DLD1 (cell line): ENCODE measurements at regions not wholly inside any gene's neighbourhood (a gene's known extent, or its start where the extent isn't known, plus 50 kb on each side); places are given as distances from the start of the nearest gene placed in this dataset.
"Not testable (repeated sequence)": the region's sequence is repeated elsewhere in the genome, so short reads cannot be mapped to it uniquely, and the experiment has no call there.

ENCODE experiments used
- in situ Hi-C: cut with HindIII; loops from 2 replicates; pipeline ENCODE4 v1.10.0; 2017; ENCODE audit warnings: low sequenced_read_pairs

- in situ Hi-C loops = not testable (repeated sequence)
Observed at GRCh38 chr15:85196697-85197096, 183.7 kb upstream of the AKAP13 start.

GRCh38 chr15:85197582-85197981 is 182.8 kb upstream of the AKAP13 start:
- in situ Hi-C loops = not testable (repeated sequence)

DNA sequence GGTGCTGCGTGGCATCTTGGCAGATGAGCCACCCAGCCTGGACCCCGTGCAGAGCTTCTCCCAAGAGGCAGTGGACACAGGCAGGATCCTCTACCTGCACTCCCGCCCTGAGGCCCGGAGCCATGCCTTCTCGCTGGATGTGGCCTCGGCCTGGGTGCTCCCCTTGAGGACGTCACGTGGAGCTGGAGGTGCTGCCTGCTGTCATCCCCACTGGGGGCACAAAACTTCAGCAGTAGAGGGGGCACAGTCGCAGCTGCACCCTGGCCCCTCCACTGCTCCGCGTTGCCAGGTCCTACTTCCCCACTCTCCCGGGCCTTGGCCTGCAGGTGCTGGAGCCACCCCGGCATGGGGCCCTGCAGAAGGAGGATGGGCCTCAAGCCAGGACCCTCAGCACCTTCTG is 182.0 kb upstream of the AKAP13 start:
- in situ Hi-C loops = not testable (repeated sequence)

DNA sequence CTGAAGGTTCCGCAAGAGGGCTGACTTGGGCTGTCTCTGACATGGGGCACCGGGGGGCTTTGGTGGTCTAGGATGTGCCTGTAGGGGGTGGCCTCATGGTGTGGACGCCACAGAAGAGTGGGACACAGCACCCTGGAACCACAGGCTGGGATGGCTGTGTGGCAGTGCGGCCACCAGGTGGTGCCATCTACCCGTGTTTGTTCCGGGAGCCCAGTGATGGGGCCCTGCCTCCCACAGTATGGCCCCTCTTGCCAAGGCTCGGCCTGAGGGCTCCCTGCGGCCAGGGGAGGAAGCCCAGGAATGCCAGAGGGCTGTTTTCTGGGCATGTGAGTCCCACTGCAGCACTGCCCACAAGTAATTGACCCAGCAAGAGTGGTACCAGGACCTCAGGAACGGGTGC is 180.2 kb upstream of the AKAP13 start:
- in situ Hi-C loops = not testable (repeated sequence)

GRCh38 chr15:85201118-85201793 is 179.1 kb upstream of the AKAP13 start:
- in situ Hi-C loops = not testable (repeated sequence)

- in situ Hi-C loops = not testable (repeated sequence)
Observed at GRCh38 chr15:85204481-85204880, 175.9 kb upstream of the AKAP13 start.

GRCh38 chr15:85233791-85234325 is 146.5 kb upstream of the AKAP13 start:
- in situ Hi-C loops = not testable (repeated sequence)

GRCh38 chr15:85234450-85235196 is 145.8 kb upstream of the AKAP13 start:
- in situ Hi-C loops = not testable (repeated sequence)

- in situ Hi-C loops = not testable (repeated sequence)
Observed at GRCh38 chr15:85244056-85244455, 136.3 kb upstream of the AKAP13 start.

DNA sequence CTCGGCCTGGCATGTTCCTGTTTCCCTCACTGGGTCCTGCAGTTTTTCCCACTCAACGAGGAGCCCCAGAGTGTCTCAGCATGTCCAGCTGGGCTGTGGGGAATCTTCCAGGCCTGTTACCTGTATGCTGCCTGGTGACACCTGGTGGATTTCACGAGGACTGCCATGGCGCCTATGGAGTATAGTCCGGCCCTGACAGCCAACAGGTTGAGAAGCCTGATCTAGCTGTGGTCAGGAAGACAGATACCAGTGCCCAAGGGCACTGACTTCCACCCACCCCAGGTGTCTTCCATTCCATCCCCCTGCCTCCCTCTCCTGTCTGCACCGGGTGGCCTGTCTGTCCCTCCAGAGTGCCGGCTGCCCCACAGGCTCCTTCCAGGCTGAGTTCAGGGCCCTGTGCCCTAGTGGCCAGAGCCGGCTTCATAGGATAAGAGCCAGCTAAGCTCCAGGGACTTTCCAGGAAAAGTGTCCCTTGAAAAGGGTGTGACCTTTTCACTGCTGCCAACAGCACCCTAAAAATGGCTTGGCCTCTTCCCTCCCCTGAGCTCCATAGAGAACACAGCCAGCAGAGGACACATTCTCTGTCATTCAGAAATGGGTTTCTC is 129.4 kb upstream of the AKAP13 start:
- in situ Hi-C loops = not testable (repeated sequence)

GRCh38 chr15:85253196-85253915 is 127.0 kb upstream of the AKAP13 start:
- in situ Hi-C loops = not testable (repeated sequence)

DNA sequence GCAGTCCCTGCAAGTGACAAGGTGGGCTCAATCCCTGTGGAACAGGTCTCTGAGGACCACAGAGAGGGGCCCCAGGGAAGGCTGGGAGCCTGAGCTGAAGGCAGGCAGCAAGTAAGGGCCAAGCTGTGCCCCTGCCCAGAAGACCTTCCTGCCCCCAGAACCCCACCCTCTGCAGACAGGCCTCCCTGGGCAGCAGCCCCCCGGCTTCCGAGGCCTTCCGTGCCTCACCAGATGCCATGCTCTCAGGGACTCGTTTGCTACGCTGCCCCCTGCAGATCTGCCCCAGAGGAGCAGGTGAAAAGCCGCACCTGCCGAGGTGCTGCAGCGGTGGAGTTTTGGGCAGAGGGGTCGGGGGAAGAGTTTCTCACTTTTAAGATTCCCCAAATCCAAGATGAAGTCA is 125.4 kb upstream of the AKAP13 start:
- in situ Hi-C loops = not testable (repeated sequence)

DNA sequence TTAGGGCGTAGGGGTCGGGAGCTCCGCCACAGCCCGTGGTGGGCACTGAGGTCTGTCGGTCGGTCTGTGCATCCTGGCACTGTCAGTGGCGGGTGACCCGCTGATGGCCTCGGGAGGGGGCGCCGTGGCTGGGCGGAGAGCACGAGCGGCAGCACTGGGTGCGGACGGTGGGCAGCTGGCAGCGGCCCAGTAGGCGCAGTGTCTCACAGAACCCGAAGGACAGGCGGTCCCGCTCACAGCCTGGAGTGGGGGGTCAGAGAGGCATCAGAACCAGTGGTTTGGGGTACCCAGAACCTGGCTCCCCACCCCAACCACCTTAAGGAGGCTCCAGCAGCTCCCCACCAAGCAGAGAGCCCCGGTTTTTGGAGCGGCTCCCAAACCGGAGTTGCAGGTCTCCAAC is 124.9 kb upstream of the AKAP13 start:
- in situ Hi-C loops = not testable (repeated sequence)

GRCh38 chr15:85256009-85256997 is 124.1 kb upstream of the AKAP13 start:
- in situ Hi-C loops = not testable (repeated sequence)

DNA sequence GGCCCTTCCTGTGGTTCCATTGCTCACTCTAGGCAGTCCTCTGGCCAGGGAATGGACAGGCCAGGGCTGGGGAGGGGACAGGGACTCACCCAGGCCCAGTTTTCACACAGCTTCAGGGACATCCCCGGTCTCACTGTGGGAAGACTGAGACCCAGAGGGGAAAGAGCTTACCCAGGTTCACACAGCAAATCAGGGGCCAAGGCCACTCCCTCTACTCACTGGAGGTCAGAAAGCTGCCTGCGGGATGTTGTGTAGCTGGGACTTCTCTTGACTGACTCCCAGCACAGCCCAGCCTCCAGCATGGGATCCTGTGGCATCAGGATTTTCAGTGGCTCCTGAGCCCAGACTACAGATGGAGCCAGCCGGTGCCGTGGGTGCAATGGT is 122.3 kb upstream of the AKAP13 start:
- in situ Hi-C loops = not testable (repeated sequence)

DNA sequence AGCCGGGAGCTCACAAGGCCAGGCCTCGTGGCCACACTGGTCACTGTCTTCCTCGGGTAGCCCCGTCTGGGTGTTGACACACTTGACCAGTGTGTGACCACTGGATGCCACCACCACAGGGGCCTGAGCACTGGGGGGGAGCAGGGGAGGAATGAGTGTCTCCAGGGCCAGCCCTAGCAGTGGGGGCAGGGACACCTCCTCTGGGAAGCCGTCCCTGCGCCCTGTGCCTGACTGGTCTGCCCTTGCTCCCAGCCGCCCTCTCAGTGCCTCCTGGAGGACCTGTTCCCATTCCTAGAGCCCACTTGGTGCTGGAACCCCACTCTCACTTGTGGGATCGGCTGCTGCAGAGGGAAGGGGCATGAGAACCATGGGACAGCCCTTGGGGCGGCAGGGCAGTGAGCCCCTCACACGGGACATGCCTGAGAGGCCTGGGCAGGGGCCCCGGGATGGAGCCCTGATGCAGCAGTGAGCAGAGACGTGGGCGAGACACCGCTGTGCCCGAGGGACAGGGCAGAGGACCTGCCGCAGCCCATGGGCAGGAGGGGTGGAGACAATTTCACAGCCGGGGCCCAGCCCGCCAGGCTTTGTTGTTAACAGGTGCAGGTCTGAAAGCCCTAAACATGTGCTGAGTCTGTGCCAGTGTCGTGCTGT is 121.7 kb upstream of the AKAP13 start:
- in situ Hi-C loops = not testable (repeated sequence)

DNA sequence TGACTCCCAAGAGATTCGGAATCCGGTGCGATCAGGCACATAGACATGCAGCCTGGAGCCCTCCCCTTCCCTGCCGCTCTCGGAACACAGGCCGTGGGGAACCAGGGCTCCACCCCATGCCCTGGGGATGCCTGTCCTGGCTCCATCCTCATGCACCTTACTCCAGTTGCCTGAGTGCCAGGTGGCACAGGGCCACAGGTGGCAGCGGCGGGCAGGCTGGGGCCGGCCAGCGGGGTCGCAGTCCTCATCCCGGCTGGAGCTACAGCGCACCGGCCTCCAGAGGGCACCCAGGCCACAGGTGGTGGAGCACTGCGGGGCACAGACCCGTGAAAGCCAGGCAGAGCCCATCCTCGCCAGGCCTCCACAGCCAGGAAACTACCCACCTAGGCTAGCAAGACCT is 119.9 kb upstream of the AKAP13 start:
- in situ Hi-C loops = not testable (repeated sequence)

- in situ Hi-C loops = not testable (repeated sequence)
Observed at GRCh38 chr15:85262461-85263055, 117.8 kb upstream of the AKAP13 start.

DNA sequence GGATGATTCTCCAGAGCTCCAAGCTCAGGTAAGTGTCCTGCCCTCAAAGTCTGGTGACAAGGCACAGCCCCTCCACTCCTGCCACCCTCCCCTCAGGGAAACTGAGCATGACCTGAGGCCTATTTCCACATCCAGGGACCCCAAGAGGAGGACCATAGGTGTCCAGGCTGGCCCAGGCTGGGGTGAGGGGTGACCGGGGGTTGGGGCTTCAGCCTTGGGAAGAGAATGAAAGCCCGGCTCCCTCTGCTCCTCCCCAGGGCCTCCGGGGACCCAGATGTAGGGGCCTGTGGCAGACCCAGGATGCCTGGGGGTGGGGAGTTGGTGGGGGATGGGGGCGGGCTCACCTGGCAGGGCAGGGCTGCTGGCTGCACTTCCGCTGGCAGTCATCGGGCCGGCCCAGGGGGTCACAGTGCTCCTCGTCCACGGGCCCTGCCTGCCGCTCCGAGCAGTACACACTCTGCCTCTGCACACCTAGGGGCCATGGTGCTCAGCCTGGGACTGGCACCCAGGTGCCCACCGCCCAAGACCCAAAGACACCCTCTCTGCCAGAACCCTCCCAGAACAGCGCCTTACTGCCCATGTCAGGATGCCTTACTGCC is 116.5 kb upstream of the AKAP13 start:
- in situ Hi-C loops = not testable (repeated sequence)
